ENCODE measurements at regions not wholly inside any gene's neighbourhood (a gene's known extent, or its start where the extent isn't known, plus 50 kb on each side); places are given as distances from the start of the nearest gene placed in this dataset.
A peak's percentile ranks its signal among the peaks of the same experiment; 100 is the strongest.
"Not testable (repeated sequence)": the region's sequence is repeated elsewhere in the genome, so short reads cannot be mapped to it uniquely, and the experiment has no call there.

GRCh38 chr1:217136895-217137205 lies 413.6 kb upstream of the ESRRG start:
- DNase-seq = no peak

- DNase-seq = peak; percentile 9
These were observed 413.0 kb upstream of the ESRRG start for GRCh38 chr1:217135987-217136894.

GRCh38 chr1:217135569-217135915 lies 412.3 kb upstream of the ESRRG start:
- peak; percentile 48 for DNase-seq

GRCh38 chr1:217134857-217135568 lies 411.8 kb upstream of the ESRRG start:
- DNase-seq = no peak

GRCh38 chr1:217133958-217134856 lies 411.0 kb upstream of the ESRRG start:
- DNase-seq = no peak

- no peak for DNase-seq
These were observed 409.9 kb upstream of the ESRRG start for GRCh38 chr1:217133092-217133491.

- DNase-seq = not testable (repeated sequence)
These were observed 400.1 kb upstream of the ESRRG start for GRCh38 chr1:217123340-217123739.

- no peak for DNase-seq
These were observed 394.8 kb upstream of the ESRRG start for GRCh38 chr1:217117973-217118465.

GRCh38 chr1:217115404-217116380 lies 392.5 kb upstream of the ESRRG start:
- no peak for DNase-seq

GRCh38 chr1:217109928-217110327 lies 386.7 kb upstream of the ESRRG start:
- DNase-seq = no peak

GRCh38 chr1:217106231-217106901 lies 383.1 kb upstream of the ESRRG start:
- DNase-seq = no peak

GRCh38 chr1:217105437-217105836 lies 382.2 kb upstream of the ESRRG start:
- no peak for DNase-seq

GRCh38 chr1:217097819-217098218 lies 374.6 kb upstream of the ESRRG start:
- DNase-seq = no peak

GRCh38 chr1:217096200-217096599 lies 373.0 kb upstream of the ESRRG start:
- no peak for DNase-seq

GRCh38 chr1:217095050-217095622 lies 371.9 kb upstream of the ESRRG start:
- DNase-seq = no peak

GRCh38 chr1:217091561-217091960 lies 368.3 kb upstream of the ESRRG start:
- DNase-seq = no peak

GRCh38 chr1:217090060-217090911 lies 367.1 kb upstream of the ESRRG start:
- DNase-seq = peak; percentile 32

- peak; percentile 45 for DNase-seq
These were observed 366.3 kb upstream of the ESRRG start for GRCh38 chr1:217089361-217090014.

- DNase-seq = no peak
These were observed 365.5 kb upstream of the ESRRG start for GRCh38 chr1:217088521-217089284.
